HepG2 (cell line): ENCODE measurements at regions not wholly inside any gene's neighbourhood (a gene's known extent, or its start where the extent isn't known, plus 50 kb on each side); places are given as distances from the start of the nearest gene placed in this dataset.
A peak's percentile ranks its signal among the peaks of the same experiment; 100 is the strongest.

Experiments used
- ATAC-seq: fragments of 200-7000 bp; cut with Tn5 transposase; 3 replicates; pipeline ENCODE4 v1.9.1; 2020; ENCODE audit warnings: mild to moderate bottlenecking, moderate library complexity
- BruUV-seq: library from RNA; stranded (reverse); fragments of 400-500 nt; replicated peaks from 2 replicates; lab custom pipeline; 2021; lab: Mats Ljungman, UMichigan
- CTCF ChIA-PET: fragments of 300-600 bp; formaldehyde crosslinking; extraction: SDS; loops from one replicate; lab custom pipeline; 2021; ENCODE audit warnings: low total read pairs, inconsistent platforms, low intra/inter-chr PET ratio; lab: Yijun Ruan, JAX
- POLR2A ChIA-PET: fragments of 350-600 bp; sonication (Branson Sonifier 250); formaldehyde crosslinking; loops from one replicate; lab custom pipeline; 2020; ENCODE audit warnings: antibody characterized with exemption, inconsistent platforms; lab: Yijun Ruan, JAX
- DNase-seq: peaks from one replicate; pipeline ENCODE4 v3.0.0-alpha.2; 2015; ENCODE audit warnings: low spot score
- FAIRE-seq: peaks from 3 replicates; lab custom pipeline; 2011; peaks lifted over from hg19 to GRCh38; lab: Jason Lieb, UNC
- H2AFZ ChIP-seq: one replicate; pipeline ENCODE4 v1.6.1; 2011; ENCODE audit warnings: low read length, inconsistent platforms
- H3K27ac ChIP-seq: fragments of 300-600 bp; 3 replicates; pipeline ENCODE4 v1.8.0; 2011; ENCODE audit warnings: mixed run types, mild to moderate bottlenecking, mixed read lengths, low read length, inconsistent platforms; ENCODE audit not compliant: insufficient read depth; ENCODE audit errors: extremely low read length
- H3K27me3 ChIP-seq, 2 experiments: fragments of 200-600 bp in 1 of 2; 2 replicates in 1 of 2; 3 replicates in 1 of 2; pipeline versions ENCODE4 v1.6.0 to v1.8.0; 2011; ENCODE audit warnings: low read length in 2 of 2, mild to moderate bottlenecking in 2 of 2, moderate library complexity in 2 of 2, inconsistent platforms in 1 of 2; ENCODE audit not compliant: insufficient read depth in 2 of 2, control insufficient read depth in 1 of 2
- H3K36me3 ChIP-seq, 2 experiments: fragments of 200-600 bp in 1 of 2; replicated peaks in 1 of 2; 2 replicates in 1 of 2; 3 replicates in 1 of 2; pipeline versions ENCODE4 v1.5.1 to v1.8.0; 2011; ENCODE audit warnings: low read length in 2 of 2, inconsistent platforms in 1 of 2; ENCODE audit not compliant: insufficient read depth in 2 of 2, control insufficient read depth in 1 of 2
- H3K4me1 ChIP-seq: 2 replicates; pipeline ENCODE4 v1.5.1; 2012; ENCODE audit warnings: low read length, inconsistent platforms; ENCODE audit not compliant: insufficient read depth
- H3K4me2 ChIP-seq: 2 replicates; pipeline ENCODE4 v1.6.0; 2011; ENCODE audit warnings: low read depth, low read length, inconsistent platforms
- H3K4me3 ChIP-seq, 3 experiments: fragments of 200-600 bp in 1 of 3; sonication (generic), shearing (Covaris generic) in 1 of 3; replicated peaks in 1 of 3; 2 replicates each; pipeline ENCODE4 v1.5.1; 2011 to 2016; ENCODE audit warnings: low read length in 3 of 3, inconsistent platforms in 2 of 3, low read depth in 2 of 3, mild to moderate bottlenecking in 2 of 3, control low read depth in 1 of 3, mixed read lengths in 1 of 3; ENCODE audit not compliant: insufficient read depth in 1 of 3
- H3K79me2 ChIP-seq: one replicate; pipeline ENCODE4 v1.6.1; 2011; ENCODE audit warnings: low read length, inconsistent platforms; ENCODE audit not compliant: insufficient read depth
- H3K9ac ChIP-seq: 2 replicates; pipeline ENCODE4 v1.6.0; 2011; ENCODE audit warnings: mild to moderate bottlenecking, low read depth, low read length, inconsistent platforms; ENCODE audit not compliant: insufficient read depth
- H3K9me3 ChIP-seq: 2 replicates; pipeline ENCODE4 v1.5.1; 2012; ENCODE audit warnings: mild to moderate bottlenecking, low read length
- H4K20me1 ChIP-seq: 2 replicates; pipeline ENCODE4 v1.6.0; 2011; ENCODE audit warnings: inconsistent platforms, mild to moderate bottlenecking, low read length, moderate library complexity; ENCODE audit not compliant: insufficient read depth
- ATF2 ChIP-seq: sonication (generic); formaldehyde crosslinking; IDR thresholded peaks from 2 replicates; pipeline ENCODE4 v1.4.0; 2020; ENCODE audit warnings: missing genetic modification reagents
- BORCS8-MEF2B ChIP-seq: sonication (generic); formaldehyde crosslinking; IDR thresholded peaks from 2 replicates; pipeline ENCODE4 v1.8.0; 2022; ENCODE audit warnings: mild to moderate bottlenecking, missing genetic modification reagents
- MAFF ChIP-seq: IDR thresholded peaks from 2 replicates; pipeline ENCODE4 v1.6.1; 2011; ENCODE audit warnings: low read depth, low read length, improper control_type of control experiment
- MAFK ChIP-seq, 2 experiments: IDR thresholded peaks in 1 of 2; conservative IDR thresholded peaks in 1 of 2; 2 replicates each; pipeline ENCODE4 v1.6.1; 2011; ENCODE audit warnings: improper control_type of control experiment in 2 of 2, low read length in 2 of 2
- POLR2AphosphoS2 ChIP-seq: IDR thresholded peaks from 2 replicates; pipeline ENCODE4 v1.6.1; 2011; ENCODE audit warnings: low read depth, low read length, improper control_type of control experiment
- RXRB ChIP-seq: IDR thresholded peaks from 2 replicates; pipeline ENCODE4 v1.6.1; 2016; ENCODE audit warnings: borderline replicate concordance, missing genetic modification reagents, missing compliant biosample characterization
- SNRNP70 ChIP-seq: fragments of 200-400 bp; formaldehyde crosslinking; IDR thresholded peaks from 2 replicates; pipeline ENCODE4 v1.6.1; 2017; ENCODE audit warnings: mild to moderate bottlenecking, low read depth, low read length, moderate library complexity
- USF2 ChIP-seq, 2 experiments: sonication (generic) in 1 of 2; formaldehyde crosslinking in 1 of 2; IDR thresholded peaks; 2 replicates each; pipeline versions ENCODE4 v1.5.1 to v1.6.1; 2011 to 2020; ENCODE audit warnings: borderline replicate concordance in 1 of 2, low read depth in 1 of 2, low read length in 1 of 2, mild to moderate bottlenecking in 1 of 2, missing genetic modification reagents in 1 of 2, moderate library complexity in 1 of 2
- ZFP37 ChIP-seq: sonication (generic); formaldehyde crosslinking; IDR thresholded peaks from 2 replicates; pipeline ENCODE4 v1.4.0; 2020; ENCODE audit warnings: missing genetic modification reagents, borderline replicate concordance
- ZNF260 ChIP-seq: sonication (generic); formaldehyde crosslinking; IDR thresholded peaks from 2 replicates; pipeline ENCODE4 v1.4.0; 2020; ENCODE audit warnings: missing genetic modification reagents, low read depth, mild to moderate bottlenecking, borderline replicate concordance
- WGBS: methylation state at CpG from one replicate; pipeline ENCODE4 v1.1.6; 2017; ENCODE audit warnings: low lambda C conversion rate; 5-methylcytosine and 5-hydroxymethylcytosine counted together
- in situ Hi-C: cut with HindIII; loops from 2 replicates; pipeline ENCODE4 v1.10.0; 2017; ENCODE audit warnings: low pct_unique_long_range_greater_than_20kb; ENCODE audit not compliant: extremely low pct_ligation_motif_present
- intact Hi-C: fragments of 100-400 bp; cut with micrococcal nuclease; formaldehyde crosslinking; loops from one replicate; pipeline ENCODE4 v1.10.0; 2022; ENCODE audit not compliant: unreplicated experiment
- TF ChIP-seq, protein P1 (sequence below): sonication (generic); formaldehyde crosslinking; IDR thresholded peaks from 2 replicates; pipeline ENCODE4 v1.5.0; 2020; ENCODE audit warnings: mild to moderate bottlenecking, low read depth, missing genetic modification reagents, borderline replicate concordance
- TF ChIP-seq, protein P2 (sequence below): sonication (generic); formaldehyde crosslinking; IDR thresholded peaks from 2 replicates; pipeline ENCODE4 v1.4.0; 2020; ENCODE audit warnings: mild to moderate bottlenecking, missing genetic modification reagents

DNA sequence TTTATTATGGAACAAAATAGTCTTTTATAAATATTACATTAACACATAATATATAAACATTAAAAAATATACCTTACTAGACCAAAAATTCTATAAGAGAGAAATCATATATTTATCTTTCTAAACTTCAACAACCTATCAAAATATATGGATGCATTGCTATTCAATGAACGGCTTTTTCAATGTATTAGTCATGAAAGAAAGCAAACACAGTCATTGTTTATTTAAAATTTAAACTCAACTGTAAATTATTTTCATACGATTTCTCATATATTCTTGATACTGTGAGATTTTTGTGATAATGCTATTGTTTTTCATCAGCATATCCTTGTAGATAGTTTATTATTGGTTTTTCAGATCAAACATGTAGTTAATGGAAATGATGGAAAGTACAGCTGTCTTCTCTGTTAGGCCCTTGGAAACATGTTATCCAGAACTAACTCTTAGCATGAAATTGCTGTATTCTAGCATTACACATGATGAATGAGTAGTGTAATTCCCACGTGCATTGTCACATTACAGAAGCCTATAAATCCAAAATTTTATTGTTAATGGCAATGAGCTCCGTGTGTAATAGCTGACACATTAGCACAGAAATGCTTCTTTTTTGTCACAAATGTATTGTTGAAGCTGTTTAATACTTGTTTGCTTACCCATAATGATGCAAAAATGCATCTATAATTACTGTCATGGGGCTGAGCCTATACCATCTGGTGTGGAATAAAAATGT lies 1639.9 kb downstream of the SLITRK5 start (continued):
- TF ChIP-seq USF2 (IDR thresholded peaks at IDR 0.05; ENCODE audit: low read depth, low read length), result no peak
- TF ChIP-seq USF2 (CRISPR knock-in tag; IDR thresholded peaks at IDR 0.05; ENCODE audit: borderline replicate concordance), result no peak
- TF ChIP-seq RXRB (CRISPR knock-in tag), result no peak
- no peak for TF ChIP-seq BORCS8-MEF2B (CRISPR knock-in tag)
- TF ChIP-seq ZFP37, result no peak
- TF ChIP-seq ATF2 (CRISPR knock-in tag), result no peak

DNA sequence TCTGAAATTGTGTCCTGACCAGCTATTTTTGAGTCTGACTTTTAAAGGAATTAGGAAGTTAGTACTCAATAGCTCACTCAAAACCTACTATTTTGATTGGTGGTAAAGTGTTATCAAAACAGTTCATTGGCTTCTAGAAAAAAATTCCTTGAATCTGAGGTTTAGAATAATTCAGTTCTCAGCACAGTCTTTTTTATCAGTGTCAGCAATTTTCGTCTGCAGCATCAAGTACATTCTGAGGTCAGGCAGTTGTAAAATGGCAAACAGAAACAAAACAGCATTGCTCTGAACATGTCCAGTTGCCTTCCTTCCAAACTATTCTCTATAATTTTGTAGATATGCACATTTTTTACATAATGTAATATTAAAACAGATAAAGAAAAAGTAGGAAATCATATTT lies 1644.1 kb downstream of the SLITRK5 start:
- no peak overlapping the region for H2AFZ ChIP-seq

More for the DNA sequence above, 1644.1 kb downstream of the SLITRK5 start:
- H3K36me3 ChIP-seq, result no peaks in the 10 kb centered on the region
- ChIA-PET POLR2A (no interaction called here), CTCF (no interaction called here)
- no peak for DNase-seq
- H3K27me3 ChIP-seq, result no peaks in the 10 kb centered on the region
- in situ Hi-C loops (no loop called here), intact Hi-C loops (no loop called here)
- BruUV-seq, result no TSS peak
- H4K20me1 ChIP-seq, result no peaks in the 10 kb centered on the region
- ATAC-seq, result no peak
- no peaks in the 10 kb centered on the region for H3K79me2 ChIP-seq
- TF ChIP-seq SNRNP70, result no peak
- TF ChIP-seq, protein P1, sequence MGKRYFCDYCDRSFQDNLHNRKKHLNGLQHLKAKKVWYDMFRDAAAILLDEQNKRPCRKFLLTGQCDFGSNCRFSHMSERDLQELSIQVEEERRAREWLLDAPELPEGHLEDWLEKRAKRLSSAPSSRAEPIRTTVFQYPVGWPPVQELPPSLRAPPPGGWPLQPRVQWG (CRISPR knock-in tag), result no peak
- TF ChIP-seq POLR2AphosphoS2, result no peak
- TF ChIP-seq MAFF, result peak; percentile 94
- TF ChIP-seq, protein P2, sequence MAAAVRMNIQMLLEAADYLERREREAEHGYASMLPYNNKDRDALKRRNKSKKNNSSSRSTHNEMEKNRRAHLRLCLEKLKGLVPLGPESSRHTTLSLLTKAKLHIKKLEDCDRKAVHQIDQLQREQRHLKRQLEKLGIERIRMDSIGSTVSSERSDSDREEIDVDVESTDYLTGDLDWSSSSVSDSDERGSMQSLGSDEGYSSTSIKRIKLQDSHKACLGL (CRISPR knock-in tag), result no peak
- TF ChIP-seq MAFK (conservative IDR thresholded peaks at IDR 0.05 in 1 of 2, IDR thresholded peaks at IDR 0.05 in 1 of 2; ENCODE audit: low read length in 2 of 2), result peak; percentile 91 to 94
- no peak for TF ChIP-seq ZNF260 (CRISPR knock-in tag)
- H3K4me3 ChIP-seq, result no peak overlapping the region
- H3K27ac ChIP-seq, result no peak overlapping the region
- no peaks in the 10 kb centered on the region for H3K4me1 ChIP-seq
- WGBS, result 4% methylated on average over 1 of the region's 1 CpG
- H3K4me2 ChIP-seq, result no peak overlapping the region
- no peak overlapping the region for H3K9ac ChIP-seq
- no peaks in the 10 kb centered on the region for H3K9me3 ChIP-seq
- no peak for FAIRE-seq
